ENCODE measurements at regions not wholly inside any gene's neighbourhood (a gene's known extent, or its start where the extent isn't known, plus 50 kb on each side); places are given as distances from the start of the nearest gene placed in this dataset.

GRCh38 chr7:136509466-136509865, 359.0 kb upstream of the CHRM2 start:
- DNase-seq (ENCODE audit: low read depth) = no peak
- no peak for TF ChIP-seq CTCF (conservative IDR thresholded peaks at IDR 0.05; ENCODE audit: control insufficient read depth, insufficient read depth, low read depth, low read length)
- no peak overlapping the region for H3K4me3 ChIP-seq (ENCODE audit: control insufficient read depth, low read depth, low read length)

GRCh38 chr7:136502162-136502561, 366.3 kb upstream of the CHRM2 start:
- no peak overlapping the region for H3K4me3 ChIP-seq (ENCODE audit: control insufficient read depth, low read depth, low read length)
- DNase-seq (ENCODE audit: low read depth) = no peak
- no peak for TF ChIP-seq CTCF (conservative IDR thresholded peaks at IDR 0.05; ENCODE audit: control insufficient read depth, insufficient read depth, low read depth, low read length)

- DNase-seq (ENCODE audit: low read depth) = no peak
- H3K4me3 ChIP-seq (ENCODE audit: control insufficient read depth, low read depth, low read length) = no peak overlapping the region
- TF ChIP-seq CTCF (conservative IDR thresholded peaks at IDR 0.05; ENCODE audit: control insufficient read depth, insufficient read depth, low read depth, low read length) = no peak
Measured at GRCh38 chr7:136501151-136501550, 367.3 kb upstream of the CHRM2 start.

GRCh38 chr7:136496551-136496950, 371.9 kb upstream of the CHRM2 start:
- no peak for TF ChIP-seq CTCF (conservative IDR thresholded peaks at IDR 0.05; ENCODE audit: control insufficient read depth, insufficient read depth, low read depth, low read length)
- DNase-seq (ENCODE audit: low read depth) = no peak

GRCh38 chr7:136495081-136495480, 373.4 kb upstream of the CHRM2 start:
- no peak for DNase-seq (ENCODE audit: low read depth)
- no peak overlapping the region for H3K4me3 ChIP-seq (ENCODE audit: control insufficient read depth, low read depth, low read length)
- TF ChIP-seq CTCF (conservative IDR thresholded peaks at IDR 0.05; ENCODE audit: control insufficient read depth, insufficient read depth, low read depth, low read length) = no peak

More at GRCh38 chr7:136496551-136496950, 371.9 kb upstream of the CHRM2 start:
- H3K4me3 ChIP-seq (ENCODE audit: control insufficient read depth, low read depth, low read length) = no peak overlapping the region

- no peak for DNase-seq (ENCODE audit: low read depth)
- H3K4me3 ChIP-seq (ENCODE audit: control insufficient read depth, low read depth, low read length) = no peak overlapping the region
- TF ChIP-seq CTCF (conservative IDR thresholded peaks at IDR 0.05; ENCODE audit: control insufficient read depth, insufficient read depth, low read depth, low read length) = no peak
Measured at GRCh38 chr7:136492366-136492765, 376.1 kb upstream of the CHRM2 start.

GRCh38 chr7:136489808-136490207, 378.6 kb upstream of the CHRM2 start:
- no peak for TF ChIP-seq CTCF (conservative IDR thresholded peaks at IDR 0.05; ENCODE audit: control insufficient read depth, insufficient read depth, low read depth, low read length)
- no peak overlapping the region for H3K4me3 ChIP-seq (ENCODE audit: control insufficient read depth, low read depth, low read length)
- no peak for DNase-seq (ENCODE audit: low read depth)

Data from fibroblast of mammary gland (primary cell).